HEK293 (cell line): ENCODE measurements at regions not wholly inside any gene's neighbourhood (a gene's known extent, or its start where the extent isn't known, plus 50 kb on each side); places are given as distances from the start of the nearest gene placed in this dataset.

Experiments used
- CTCF ChIA-PET: fragments of 350-600 bp; formaldehyde crosslinking; extraction: SDS; loops from one replicate; lab custom pipeline; 2021; ENCODE audit warnings: antibody characterized with exemption; lab: Yijun Ruan, JAX
- POLR2A ChIA-PET: fragments of 300-600 bp; formaldehyde crosslinking; extraction: SDS; loops from one replicate; lab custom pipeline; 2020; ENCODE audit warnings: antibody characterized with exemption, inconsistent platforms; lab: Yijun Ruan, JAX
- H3K27ac ChIP-seq: fragments of 200-500 bp; sonication (Bioruptor generic); 2 replicates; pipeline ENCODE4 v1.5.1; 2014; ENCODE audit warnings: low read depth, low read length, control low read depth, inconsistent platforms; ENCODE audit errors: extremely low read depth
- H3K36me3 ChIP-seq, 2 experiments: fragments of 200-500 bp in 1 of 2; sonication (Bioruptor generic) in 1 of 2; 1 replicate in 1 of 2; 2 replicates in 1 of 2; pipeline ENCODE4 v1.5.1; 2014 to 2017; ENCODE audit warnings: inconsistent platforms in 2 of 2, low read length in 2 of 2; ENCODE audit not compliant: control insufficient read depth in 2 of 2, insufficient read depth in 1 of 2
- H3K4me1 ChIP-seq: fragments of 200-500 bp; sonication (Bioruptor generic); 2 replicates; pipeline ENCODE4 v1.5.1; 2014; ENCODE audit warnings: mild to moderate bottlenecking, low read length, inconsistent platforms; ENCODE audit not compliant: control insufficient read depth, insufficient read depth
- H3K4me3 ChIP-seq: 2 replicates; pipeline ENCODE4 v1.5.1; 2011; ENCODE audit warnings: low read depth, mild to moderate bottlenecking, control low read depth, low read length, moderate library complexity
- H3K9me3 ChIP-seq: fragments of 200-500 bp; sonication (Bioruptor generic); 2 replicates; pipeline ENCODE4 v1.5.1; 2014; ENCODE audit warnings: low read depth, low read length, inconsistent platforms; ENCODE audit not compliant: control insufficient read depth, insufficient read depth
- AEBP2 ChIP-seq: fragments of 450-650 bp; formaldehyde crosslinking; IDR thresholded peaks from 2 replicates; pipeline ENCODE4 v1.5.1; 2016; ENCODE audit warnings: missing biosample characterization, missing genetic modification characterization, borderline replicate concordance
- KLF8 ChIP-seq: fragments of 450-650 bp; formaldehyde crosslinking; IDR thresholded peaks from 2 replicates; pipeline ENCODE4 v1.5.1; 2016; ENCODE audit warnings: missing biosample characterization, missing genetic modification characterization
- SALL2 ChIP-seq: fragments of 450-650 bp; formaldehyde crosslinking; IDR thresholded peaks from 2 replicates; pipeline ENCODE4 v1.5.0; 2017; ENCODE audit warnings: missing biosample characterization, mild to moderate bottlenecking, missing genetic modification characterization, borderline replicate concordance
- SP2 ChIP-seq: fragments of 450-650 bp; formaldehyde crosslinking; IDR thresholded peaks from 2 replicates; pipeline ENCODE4 v1.5.1; 2016; ENCODE audit warnings: missing biosample characterization, missing genetic modification characterization
- ZBTB17 ChIP-seq: fragments of 450-650 bp; formaldehyde crosslinking; IDR thresholded peaks from 2 replicates; pipeline ENCODE4 v1.5.1; 2016; ENCODE audit warnings: missing biosample characterization, missing genetic modification characterization
- ZEB2 ChIP-seq: fragments of 450-650 bp; formaldehyde crosslinking; IDR thresholded peaks from 2 replicates; pipeline ENCODE4 v1.5.1; 2016; ENCODE audit warnings: missing biosample characterization, missing genetic modification characterization
- ZFP69B ChIP-seq: fragments of 450-650 bp; formaldehyde crosslinking; IDR thresholded peaks from 2 replicates; pipeline ENCODE4 v1.5.1; 2016; ENCODE audit warnings: missing biosample characterization, missing genetic modification characterization
- ZNF146 ChIP-seq: fragments of 450-650 bp; formaldehyde crosslinking; IDR thresholded peaks from 2 replicates; pipeline ENCODE4 v1.5.1; 2016; ENCODE audit warnings: missing biosample characterization, missing genetic modification characterization
- ZNF174 ChIP-seq: fragments of 450-650 bp; formaldehyde crosslinking; IDR thresholded peaks from 2 replicates; pipeline ENCODE4 v1.5.0; 2017; ENCODE audit warnings: missing biosample characterization, mild to moderate bottlenecking, missing genetic modification characterization
- ZNF214 ChIP-seq: fragments of 450-650 bp; formaldehyde crosslinking; IDR thresholded peaks from 2 replicates; pipeline ENCODE4 v1.5.1; 2017; ENCODE audit warnings: missing biosample characterization, mild to moderate bottlenecking, missing genetic modification characterization, borderline replicate concordance
- ZNF266 ChIP-seq: fragments of 450-650 bp; formaldehyde crosslinking; IDR thresholded peaks from 2 replicates; pipeline ENCODE4 v1.5.1; 2016; ENCODE audit warnings: missing biosample characterization, missing genetic modification characterization, low read depth
- ZNF354C ChIP-seq: fragments of 450-650 bp; formaldehyde crosslinking; IDR thresholded peaks from 2 replicates; pipeline ENCODE4 v1.5.1; 2016; ENCODE audit warnings: missing biosample characterization, missing genetic modification characterization, low read depth, borderline replicate concordance
- ZNF473 ChIP-seq: fragments of 450-650 bp; formaldehyde crosslinking; IDR thresholded peaks from 2 replicates; pipeline ENCODE4 v1.5.1; 2017; ENCODE audit warnings: missing biosample characterization, missing genetic modification characterization
- ZNF510 ChIP-seq: fragments of 450-650 bp; formaldehyde crosslinking; IDR thresholded peaks from 2 replicates; pipeline ENCODE4 v1.5.1; 2018; ENCODE audit warnings: mild to moderate bottlenecking, missing genetic modification characterization, missing biosample characterization; ENCODE audit not compliant: insufficient replicate concordance
- ZNF513 ChIP-seq: fragments of 450-650 bp; IDR thresholded peaks from 2 replicates; pipeline ENCODE4 v1.5.1; 2018; ENCODE audit warnings: missing biosample characterization, missing genetic modification characterization
- ZNF549 ChIP-seq: fragments of 450-650 bp; IDR thresholded peaks from 2 replicates; pipeline ENCODE4 v1.5.1; 2018; ENCODE audit warnings: missing biosample characterization, missing genetic modification characterization, mild to moderate bottlenecking, inconsistent platforms, moderate library complexity
- ZNF785 ChIP-seq: fragments of 450-650 bp; formaldehyde crosslinking; IDR thresholded peaks from 2 replicates; pipeline ENCODE4 v1.5.1; 2016; ENCODE audit warnings: missing biosample characterization, missing genetic modification characterization
- TF ChIP-seq, protein P1 (sequence below): fragments of 450-650 bp; formaldehyde crosslinking; IDR thresholded peaks from 2 replicates; pipeline ENCODE4 v1.5.0; 2017; ENCODE audit warnings: missing biosample characterization, missing genetic modification characterization, borderline replicate concordance
- TF ChIP-seq, protein P2 (sequence below): fragments of 450-650 bp; formaldehyde crosslinking; IDR thresholded peaks from 2 replicates; pipeline ENCODE4 v1.5.1; 2016; ENCODE audit warnings: missing biosample characterization, missing genetic modification characterization

- Histone ChIP-seq H3K4me1 (no peaks in the 10 kb centered on the region), H3K9me3 (no peaks in the 10 kb centered on the region), H3K27ac (no peak overlapping the region), H3K36me3 (no peaks in the 10 kb centered on the region), H3K4me3 (no peak overlapping the region)
- CTCF ChIA-PET: no interaction called here
- POLR2A ChIA-PET: no interaction called here
- TF ChIP-seq, protein P1, sequence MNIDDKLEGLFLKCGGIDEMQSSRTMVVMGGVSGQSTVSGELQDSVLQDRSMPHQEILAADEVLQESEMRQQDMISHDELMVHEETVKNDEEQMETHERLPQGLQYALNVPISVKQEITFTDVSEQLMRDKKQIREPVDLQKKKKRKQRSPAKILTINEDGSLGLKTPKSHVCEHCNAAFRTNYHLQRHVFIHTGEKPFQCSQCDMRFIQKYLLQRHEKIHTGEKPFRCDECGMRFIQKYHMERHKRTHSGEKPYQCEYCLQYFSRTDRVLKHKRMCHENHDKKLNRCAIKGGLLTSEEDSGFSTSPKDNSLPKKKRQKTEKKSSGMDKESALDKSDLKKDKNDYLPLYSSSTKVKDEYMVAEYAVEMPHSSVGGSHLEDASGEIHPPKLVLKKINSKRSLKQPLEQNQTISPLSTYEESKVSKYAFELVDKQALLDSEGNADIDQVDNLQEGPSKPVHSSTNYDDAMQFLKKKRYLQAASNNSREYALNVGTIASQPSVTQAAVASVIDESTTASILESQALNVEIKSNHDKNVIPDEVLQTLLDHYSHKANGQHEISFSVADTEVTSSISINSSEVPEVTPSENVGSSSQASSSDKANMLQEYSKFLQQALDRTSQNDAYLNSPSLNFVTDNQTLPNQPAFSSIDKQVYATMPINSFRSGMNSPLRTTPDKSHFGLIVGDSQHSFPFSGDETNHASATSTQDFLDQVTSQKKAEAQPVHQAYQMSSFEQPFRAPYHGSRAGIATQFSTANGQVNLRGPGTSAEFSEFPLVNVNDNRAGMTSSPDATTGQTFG (tag by site-specific recombination): no peak
Measured at GRCh38 chr5:113792806-113793205, 279.3 kb downstream of the YTHDC2 start.

- Histone ChIP-seq H3K36me3 (no peaks in the 10 kb centered on the region), H3K9me3 (no peaks in the 10 kb centered on the region), H3K4me3 (no peak overlapping the region), H3K4me1 (no peaks in the 10 kb centered on the region), H3K27ac (no peak overlapping the region)
- TF ChIP-seq SALL2 (no peak), ZNF510 (tag by site-specific recombination) (no peak), KLF8 (no peak), ZFP69B (tag by site-specific recombination) (no peak), ZEB2 (tag by site-specific recombination) (no peak), ZBTB17 (tag by site-specific recombination) (no peak), ZNF354C (tag by site-specific recombination) (no peak), ZNF266 (no peak), ZNF549 (tag by site-specific recombination) (no peak), ZNF473 (tag by site-specific recombination) (no peak), ZNF214 (tag by site-specific recombination) (no peak), SP2 (no peak), ZNF174 (no peak), ZNF146 (tag by site-specific recombination) (no peak), ZNF785 (tag by site-specific recombination) (no peak), ZNF513 (no peak), AEBP2 (tag by site-specific recombination) (no peak)
- TF ChIP-seq, protein P2, sequence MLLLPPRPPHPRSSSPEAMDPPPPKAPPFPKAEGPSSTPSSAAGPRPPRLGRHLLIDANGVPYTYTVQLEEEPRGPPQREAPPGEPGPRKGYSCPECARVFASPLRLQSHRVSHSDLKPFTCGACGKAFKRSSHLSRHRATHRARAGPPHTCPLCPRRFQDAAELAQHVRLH (tag by site-specific recombination): no peak
- POLR2A ChIA-PET: no interaction called here
- CTCF ChIA-PET: interaction anchor here (0.8 kb wide), 1 partner anchor 694 kb away, joined by 4 read pairs; no protein-coding TSS in a partner anchor
Measured at GRCh38 chr5:113794981-113795380, 281.5 kb downstream of the YTHDC2 start.
